Osteocyte (in vitro differentiated cells): ENCODE measurements at regions not wholly inside any gene's neighbourhood (a gene's known extent, or its start where the extent isn't known, plus 50 kb on each side); places are given as distances from the start of the nearest gene placed in this dataset.

Experiments used
- DNase-seq: peaks from one replicate; pipeline ENCODE4 v3.0.0; 2021; ENCODE audit warnings: mixed read lengths; ENCODE audit not compliant: unreplicated experiment; ENCODE audit errors: extremely low spot score
- H3K27ac Mint-ChIP-seq: one replicate; pipeline ENCODE4 v1.8.0; 2021; ENCODE audit warnings: mild to moderate bottlenecking, mixed read lengths; ENCODE audit not compliant: unreplicated experiment
- H3K27me3 Mint-ChIP-seq: one replicate; pipeline ENCODE4 v1.8.0; 2021; ENCODE audit warnings: mixed read lengths; ENCODE audit not compliant: unreplicated experiment
- H3K36me3 Mint-ChIP-seq: one replicate; pipeline ENCODE4 v1.8.0; 2021; ENCODE audit warnings: mixed read lengths; ENCODE audit not compliant: unreplicated experiment
- H3K4me1 Mint-ChIP-seq: one replicate; pipeline ENCODE4 v1.8.0; 2021; ENCODE audit warnings: mixed read lengths; ENCODE audit not compliant: unreplicated experiment
- H3K4me3 Mint-ChIP-seq: one replicate; pipeline ENCODE4 v1.8.0; 2021; ENCODE audit warnings: mild to moderate bottlenecking, moderate library complexity, mixed read lengths; ENCODE audit not compliant: unreplicated experiment
- H3K9me3 Mint-ChIP-seq: one replicate; pipeline ENCODE4 v1.8.0; 2021; ENCODE audit warnings: mixed read lengths; ENCODE audit not compliant: unreplicated experiment
- TF ChIP-seq, protein P1 (sequence below): fragments of 200-600 bp; sonication (generic); IDR thresholded peaks from 2 replicates; pipeline ENCODE4 v1.5.0; 2021; ENCODE audit warnings: antibody characterized with exemption, mild to moderate bottlenecking, moderate library complexity

DNA sequence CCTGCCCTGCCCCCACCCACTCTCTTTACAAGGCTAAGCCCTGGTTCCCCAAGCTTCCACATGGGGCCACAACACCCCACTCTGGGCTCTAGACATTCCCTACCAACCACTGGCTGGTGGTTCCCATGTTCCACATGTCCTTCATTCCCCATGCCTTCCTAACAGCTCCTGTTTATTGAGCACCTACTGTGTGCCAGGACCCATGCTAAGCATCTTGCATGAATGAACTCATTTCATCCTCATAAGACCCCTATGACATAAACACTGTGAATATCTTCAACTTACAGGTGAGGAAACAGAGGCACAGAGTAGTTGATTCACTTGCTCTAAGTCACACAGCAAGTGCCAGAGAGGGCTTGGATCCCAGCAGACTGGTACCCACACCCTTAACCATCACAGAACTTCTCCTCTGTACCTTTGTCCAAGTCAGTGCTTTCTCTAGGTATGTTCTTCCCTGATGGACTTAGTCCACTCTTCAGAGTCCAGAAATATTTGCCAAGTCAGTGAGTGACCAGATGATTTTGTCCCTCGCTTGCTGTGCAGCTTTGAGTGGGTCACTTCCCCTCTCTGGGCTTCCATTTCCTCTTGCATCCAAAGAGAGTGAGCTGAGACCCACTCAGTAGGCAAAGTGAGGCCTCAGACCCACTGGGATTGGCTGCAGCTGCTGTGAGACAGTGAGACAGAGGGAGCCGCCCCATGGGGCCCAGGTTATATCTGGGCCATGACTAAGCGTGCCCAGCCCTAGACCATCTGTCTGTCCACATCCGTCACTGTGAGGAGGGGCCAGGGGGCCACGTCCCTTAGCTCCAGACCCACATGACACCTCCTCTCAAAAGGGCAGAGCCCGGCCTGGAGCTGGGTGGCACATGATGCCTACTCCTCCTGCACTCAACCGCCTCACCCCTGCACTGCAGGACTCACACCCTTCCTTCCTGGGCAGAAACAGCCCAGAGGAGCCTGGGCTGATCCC lies 132.4 kb downstream of the MN1 start:
- no peaks in the 10 kb centered on the region for H3K27me3 Mint-ChIP-seq
- no peaks in the 10 kb centered on the region for H3K9me3 Mint-ChIP-seq
- TF ChIP-seq, protein P1, sequence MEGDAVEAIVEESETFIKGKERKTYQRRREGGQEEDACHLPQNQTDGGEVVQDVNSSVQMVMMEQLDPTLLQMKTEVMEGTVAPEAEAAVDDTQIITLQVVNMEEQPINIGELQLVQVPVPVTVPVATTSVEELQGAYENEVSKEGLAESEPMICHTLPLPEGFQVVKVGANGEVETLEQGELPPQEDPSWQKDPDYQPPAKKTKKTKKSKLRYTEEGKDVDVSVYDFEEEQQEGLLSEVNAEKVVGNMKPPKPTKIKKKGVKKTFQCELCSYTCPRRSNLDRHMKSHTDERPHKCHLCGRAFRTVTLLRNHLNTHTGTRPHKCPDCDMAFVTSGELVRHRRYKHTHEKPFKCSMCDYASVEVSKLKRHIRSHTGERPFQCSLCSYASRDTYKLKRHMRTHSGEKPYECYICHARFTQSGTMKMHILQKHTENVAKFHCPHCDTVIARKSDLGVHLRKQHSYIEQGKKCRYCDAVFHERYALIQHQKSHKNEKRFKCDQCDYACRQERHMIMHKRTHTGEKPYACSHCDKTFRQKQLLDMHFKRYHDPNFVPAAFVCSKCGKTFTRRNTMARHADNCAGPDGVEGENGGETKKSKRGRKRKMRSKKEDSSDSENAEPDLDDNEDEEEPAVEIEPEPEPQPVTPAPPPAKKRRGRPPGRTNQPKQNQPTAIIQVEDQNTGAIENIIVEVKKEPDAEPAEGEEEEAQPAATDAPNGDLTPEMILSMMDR, result no peak
- H3K36me3 Mint-ChIP-seq, result no peaks in the 10 kb centered on the region
- H3K27ac Mint-ChIP-seq, result peak overlapping the region; percentile 88
- DNase-seq, result peak; percentile 89
- H3K4me3 Mint-ChIP-seq, result no peak overlapping the region
- peaks cover 52% of the 10 kb centered on the region for H3K4me1 Mint-ChIP-seq

DNA sequence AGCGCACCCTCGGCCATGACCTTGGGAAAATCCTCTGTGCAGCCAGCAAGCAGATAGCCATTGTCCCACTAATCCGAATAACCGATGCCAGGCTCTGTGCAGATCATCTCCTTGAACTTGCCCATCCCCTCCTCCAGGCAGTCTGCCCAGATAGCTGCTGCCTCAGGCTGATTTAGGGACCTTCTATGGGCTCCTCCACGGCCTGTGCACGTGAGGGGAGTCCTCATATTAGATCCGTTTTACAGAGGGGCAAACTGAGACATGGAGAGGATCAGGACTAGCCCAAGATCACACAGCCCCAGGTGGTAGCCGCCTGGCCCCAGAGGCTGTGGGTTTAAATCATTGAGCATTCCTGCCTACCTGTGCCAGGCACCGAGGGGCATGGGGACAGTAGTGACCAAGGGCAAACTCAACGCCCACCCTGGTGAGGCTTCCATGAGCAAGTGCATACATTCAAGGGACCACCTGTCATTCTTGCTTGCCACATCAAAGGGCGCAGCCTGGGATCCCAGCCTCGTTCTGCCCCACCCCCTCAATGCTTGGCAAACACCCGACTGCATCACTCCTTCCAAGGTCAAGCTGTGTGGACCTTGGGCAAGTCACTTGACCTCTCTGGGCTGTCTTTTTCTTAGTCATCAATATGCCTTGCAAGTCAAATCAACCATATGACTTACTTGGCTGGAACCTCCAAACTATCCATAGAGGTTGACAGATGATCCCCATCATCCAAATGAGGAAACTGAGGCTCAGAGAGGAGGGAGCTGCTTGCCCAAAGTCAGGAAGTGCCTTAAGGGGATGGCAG lies 131.6 kb downstream of the MN1 start:
- no peaks in the 10 kb centered on the region for H3K27me3 Mint-ChIP-seq
- H3K9me3 Mint-ChIP-seq, result no peaks in the 10 kb centered on the region
- H3K27ac Mint-ChIP-seq, result peak overlapping the region; percentile 88
- peaks cover 50% of the 10 kb centered on the region for H3K4me1 Mint-ChIP-seq
- H3K36me3 Mint-ChIP-seq, result no peaks in the 10 kb centered on the region
- DNase-seq, result no peak
- TF ChIP-seq, protein P1, result no peak
- H3K4me3 Mint-ChIP-seq, result no peak overlapping the region

DNA sequence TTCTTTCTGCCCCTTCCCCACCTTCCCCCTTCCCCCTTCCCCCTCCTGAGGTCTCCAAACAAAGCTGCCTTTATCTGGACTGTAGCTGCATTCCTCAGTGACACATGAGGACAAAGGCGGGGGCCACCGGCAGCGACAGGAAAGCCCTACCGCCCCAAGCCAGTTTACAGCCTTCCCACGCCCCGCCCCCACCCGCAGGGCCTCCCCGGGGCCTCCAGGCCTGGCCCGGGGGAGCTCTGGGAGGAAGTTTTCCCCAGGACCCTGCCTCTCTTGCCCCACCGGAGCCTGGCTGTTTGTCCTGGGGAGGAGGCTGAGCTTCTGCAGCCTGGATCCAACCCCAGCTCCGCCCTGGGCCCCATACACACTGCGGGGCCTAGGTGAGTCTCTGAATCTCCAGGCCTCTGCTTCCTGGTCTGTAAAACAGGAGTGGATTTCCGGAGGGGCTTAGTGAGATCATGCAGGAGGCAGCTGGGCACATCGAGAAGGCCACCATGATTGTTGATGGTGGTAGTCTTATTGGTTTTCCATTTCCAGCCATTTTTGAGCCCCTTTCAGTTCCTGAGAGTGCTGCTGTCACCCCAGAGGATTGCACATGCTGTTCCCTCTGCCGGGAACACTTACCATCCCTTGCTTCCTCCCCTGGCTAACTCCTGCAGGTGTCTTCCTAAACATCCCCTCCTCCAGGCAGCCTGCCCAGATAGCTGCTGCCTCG lies 130.7 kb downstream of the MN1 start:
- Mint-ChIP-seq H3K9me3 (no peaks in the 10 kb centered on the region), H3K4me3 (no peak overlapping the region), H3K4me1 (peaks cover 48% of the 10 kb centered on the region)

DNA sequence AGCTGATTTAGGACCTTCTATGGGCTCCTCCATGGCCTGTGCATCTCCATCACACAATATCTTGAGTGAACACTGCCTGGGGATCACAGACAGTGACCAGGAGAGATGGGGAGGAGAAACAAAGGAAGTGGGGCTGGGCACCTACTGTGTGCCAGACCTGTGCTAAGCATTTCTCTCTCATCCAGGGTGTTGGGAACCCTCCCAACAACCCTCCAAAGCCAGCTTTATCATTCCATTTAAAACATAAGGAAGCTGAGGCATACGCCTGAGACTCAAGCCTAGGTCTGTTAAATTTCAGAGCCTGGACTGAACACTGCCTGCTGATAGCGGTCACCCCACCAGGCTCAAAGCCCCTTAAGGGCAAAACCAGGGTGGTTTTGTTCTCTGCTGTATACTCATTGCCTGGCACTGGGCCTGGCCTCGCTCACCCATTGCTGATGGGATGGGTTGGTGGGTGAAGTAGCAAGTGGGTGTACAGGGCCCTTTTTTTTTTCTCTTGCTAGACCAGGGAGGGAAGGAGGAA lies 130.1 kb downstream of the MN1 start:
- Mint-ChIP-seq H3K9me3 (no peaks in the 10 kb centered on the region), H3K4me1 (peaks cover 48% of the 10 kb centered on the region), H3K4me3 (no peak overlapping the region), H3K27me3 (no peaks in the 10 kb centered on the region), H3K27ac (peak overlapping the region; percentile 28), H3K36me3 (no peaks in the 10 kb centered on the region)
- no peak for DNase-seq
- TF ChIP-seq, protein P1, result no peak

More for the DNA sequence above, 130.7 kb downstream of the MN1 start:
- H3K36me3 Mint-ChIP-seq, result no peaks in the 10 kb centered on the region
- DNase-seq, result no peak
- peak overlapping the region; percentile 28 for H3K27ac Mint-ChIP-seq
- TF ChIP-seq, protein P1, result no peak
- no peaks in the 10 kb centered on the region for H3K27me3 Mint-ChIP-seq
